ENCODE measurements at regions not wholly inside any gene's neighbourhood (a gene's known extent, or its start where the extent isn't known, plus 50 kb on each side); places are given as distances from the start of the nearest gene placed in this dataset.

DNA sequence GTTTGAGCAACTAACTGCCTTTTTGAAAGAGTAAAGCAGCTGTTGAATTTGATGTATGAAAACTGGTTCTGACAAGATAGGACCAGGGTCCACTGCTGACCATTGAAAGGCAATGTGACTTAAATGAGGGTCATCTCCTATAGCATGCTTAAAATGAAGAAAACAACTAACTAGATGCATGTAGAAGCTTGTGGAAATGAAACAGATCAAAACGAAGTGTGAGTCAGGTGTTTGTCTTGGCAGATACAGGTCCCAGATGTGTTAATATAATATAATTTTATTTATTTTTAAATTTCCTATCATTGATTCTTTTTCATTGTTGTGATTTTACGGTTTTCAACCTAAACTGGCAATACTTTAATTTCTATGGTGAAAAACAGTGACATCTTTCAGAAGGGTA, 83.6 kb downstream of the ATOH1 start:
- TF ChIP-seq RAD21 (IDR thresholded peaks at IDR 0.05; ENCODE audit: low read depth) (no peak), EP300 (IDR thresholded peaks at IDR 0.05; ENCODE audit: borderline replicate concordance) (no peak), EGR1 (IDR thresholded peaks at IDR 0.05) (no peak)
